ENCODE measurements at regions not wholly inside any gene's neighbourhood (a gene's known extent, or its start where the extent isn't known, plus 50 kb on each side); places are given as distances from the start of the nearest gene placed in this dataset.

- H3K4me3 ChIP-seq (ENCODE audit: low read length) = no peak overlapping the region
- no peak overlapping the region for H3K9ac ChIP-seq (ENCODE audit: low read length)
- H3K27ac ChIP-seq (ENCODE audit: low read depth, low read length) = no peak overlapping the region
- H3K36me3 ChIP-seq (ENCODE audit: control insufficient read depth, insufficient read depth, low read length) = no peaks in the 10 kb centered on the region
- no peaks in the 10 kb centered on the region for H3K27me3 ChIP-seq (ENCODE audit: control insufficient read depth, insufficient read depth, low read length)
- H3K4me1 ChIP-seq (ENCODE audit: control insufficient read depth, insufficient read depth, low read length) = no peaks in the 10 kb centered on the region
Observed at GRCh38 chr6:139951172-139951571, 576.7 kb upstream of the CITED2 start.

- Histone ChIP-seq H3K27ac (ENCODE audit: low read depth, low read length) (no peak overlapping the region), H3K36me3 (ENCODE audit: control insufficient read depth, insufficient read depth, low read length) (no peaks in the 10 kb centered on the region), H3K4me3 (ENCODE audit: low read length) (no peak overlapping the region), H3K9ac (ENCODE audit: low read length) (no peak overlapping the region), H3K4me1 (ENCODE audit: control insufficient read depth, insufficient read depth, low read length) (peaks cover 7% of the 10 kb centered on the region), H3K27me3 (ENCODE audit: control insufficient read depth, insufficient read depth, low read length) (no peaks in the 10 kb centered on the region)
Observed at GRCh38 chr6:139944976-139945375, 570.5 kb upstream of the CITED2 start.

DNA sequence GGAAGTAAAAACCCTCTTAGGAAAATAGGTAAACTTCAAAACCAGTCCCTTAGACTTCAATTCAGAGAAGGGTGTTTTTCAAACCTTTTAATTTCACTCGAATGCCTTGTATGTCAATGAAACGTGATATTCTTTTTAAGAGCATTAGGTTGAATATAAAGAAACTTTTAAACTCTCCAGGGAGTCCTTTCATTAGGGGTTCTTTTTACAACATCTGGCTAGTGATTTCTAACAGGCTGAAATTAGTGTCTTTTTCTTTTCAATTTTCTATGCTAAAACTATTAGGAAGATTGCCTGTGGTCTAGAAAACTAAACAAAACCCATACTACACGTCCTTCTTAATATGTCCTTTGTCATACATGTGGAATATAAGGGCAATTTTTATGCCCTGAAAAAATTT, 569.7 kb upstream of the CITED2 start:
- Histone ChIP-seq H3K4me1 (ENCODE audit: control insufficient read depth, insufficient read depth, low read length) (peaks cover 7% of the 10 kb centered on the region), H3K4me3 (ENCODE audit: low read length) (no peak overlapping the region), H3K27me3 (ENCODE audit: control insufficient read depth, insufficient read depth, low read length) (no peaks in the 10 kb centered on the region), H3K9ac (ENCODE audit: low read length) (no peak overlapping the region), H3K27ac (ENCODE audit: low read depth, low read length) (no peak overlapping the region), H3K36me3 (ENCODE audit: control insufficient read depth, insufficient read depth, low read length) (no peaks in the 10 kb centered on the region)

- Histone ChIP-seq H3K4me1 (ENCODE audit: control insufficient read depth, insufficient read depth, low read length) (peaks cover 7% of the 10 kb centered on the region), H3K9ac (ENCODE audit: low read length) (no peak overlapping the region), H3K27ac (ENCODE audit: low read depth, low read length) (no peak overlapping the region), H3K36me3 (ENCODE audit: control insufficient read depth, insufficient read depth, low read length) (no peaks in the 10 kb centered on the region), H3K27me3 (ENCODE audit: control insufficient read depth, insufficient read depth, low read length) (no peaks in the 10 kb centered on the region), H3K4me3 (ENCODE audit: low read length) (no peak overlapping the region)
Observed at GRCh38 chr6:139943391-139943790, 568.9 kb upstream of the CITED2 start.

- no peak overlapping the region for H3K4me3 ChIP-seq (ENCODE audit: low read length)
- no peaks in the 10 kb centered on the region for H3K36me3 ChIP-seq (ENCODE audit: control insufficient read depth, insufficient read depth, low read length)
- H3K27ac ChIP-seq (ENCODE audit: low read depth, low read length) = no peak overlapping the region
- peaks cover 7% of the 10 kb centered on the region for H3K4me1 ChIP-seq (ENCODE audit: control insufficient read depth, insufficient read depth, low read length)
- no peak overlapping the region for H3K9ac ChIP-seq (ENCODE audit: low read length)
- no peaks in the 10 kb centered on the region for H3K27me3 ChIP-seq (ENCODE audit: control insufficient read depth, insufficient read depth, low read length)
Observed at GRCh38 chr6:139942331-139942730, 567.9 kb upstream of the CITED2 start.

- Histone ChIP-seq H3K9ac (ENCODE audit: low read length) (no peak overlapping the region), H3K4me1 (ENCODE audit: control insufficient read depth, insufficient read depth, low read length) (peaks cover 7% of the 10 kb centered on the region), H3K36me3 (ENCODE audit: control insufficient read depth, insufficient read depth, low read length) (no peaks in the 10 kb centered on the region), H3K27me3 (ENCODE audit: control insufficient read depth, insufficient read depth, low read length) (no peaks in the 10 kb centered on the region), H3K27ac (ENCODE audit: low read depth, low read length) (no peak overlapping the region), H3K4me3 (ENCODE audit: low read length) (no peak overlapping the region)
Observed at GRCh38 chr6:139941826-139942225, 567.4 kb upstream of the CITED2 start.

GRCh38 chr6:139940741-139941729, 566.6 kb upstream of the CITED2 start:
- Histone ChIP-seq H3K9ac (ENCODE audit: low read length) (no peak overlapping the region), H3K36me3 (ENCODE audit: control insufficient read depth, insufficient read depth, low read length) (no peaks in the 10 kb centered on the region), H3K27me3 (ENCODE audit: control insufficient read depth, insufficient read depth, low read length) (no peaks in the 10 kb centered on the region), H3K27ac (ENCODE audit: low read depth, low read length) (no peak overlapping the region), H3K4me1 (ENCODE audit: control insufficient read depth, insufficient read depth, low read length) (peaks cover 7% of the 10 kb centered on the region), H3K4me3 (ENCODE audit: low read length) (no peak overlapping the region)

DNA sequence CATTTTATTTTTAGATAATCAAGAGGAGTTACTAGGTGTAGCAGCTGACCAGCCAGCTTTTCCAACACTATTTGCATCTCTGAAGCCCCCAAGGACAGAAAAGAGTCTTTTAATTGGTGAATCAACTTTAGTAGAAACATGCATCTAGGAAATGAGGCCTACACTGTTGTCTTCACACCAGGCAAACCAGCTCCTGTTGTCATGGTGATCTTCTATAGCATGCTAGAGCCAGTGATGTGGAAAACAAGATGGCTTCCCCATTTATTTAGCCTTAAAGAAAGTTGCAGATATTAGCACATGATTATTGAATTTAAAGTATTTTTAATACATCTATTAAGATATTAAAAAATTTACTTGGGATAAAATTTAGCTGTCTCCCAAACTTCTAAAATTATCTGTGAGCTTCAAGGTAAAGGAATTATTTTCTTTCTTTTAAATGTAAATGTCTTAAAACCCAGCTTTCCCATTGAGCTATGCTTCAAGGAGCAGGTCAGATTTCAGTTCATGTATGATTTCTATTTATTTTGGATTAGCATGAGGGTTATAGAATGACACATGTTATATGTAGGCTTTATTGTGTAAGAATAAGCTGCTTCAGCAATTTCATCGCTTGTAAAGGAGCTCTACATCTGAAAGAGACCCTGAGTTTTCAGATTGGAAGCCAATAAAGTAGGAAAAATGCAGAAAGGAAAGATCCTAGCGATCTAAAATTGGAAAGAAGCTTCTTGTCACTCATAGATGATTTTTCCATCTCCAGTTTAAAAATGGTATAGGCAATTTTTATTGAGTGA, 564.9 kb upstream of the CITED2 start:
- H3K9ac ChIP-seq (ENCODE audit: low read length) = no peak overlapping the region
- no peak overlapping the region for H3K27ac ChIP-seq (ENCODE audit: low read depth, low read length)
- H3K4me3 ChIP-seq (ENCODE audit: low read length) = no peak overlapping the region

GRCh38 chr6:139932671-139933070, 558.2 kb upstream of the CITED2 start:
- Histone ChIP-seq H3K4me1 (ENCODE audit: control insufficient read depth, insufficient read depth, low read length) (no peaks in the 10 kb centered on the region), H3K9ac (ENCODE audit: low read length) (no peak overlapping the region), H3K4me3 (ENCODE audit: low read length) (no peak overlapping the region), H3K27ac (ENCODE audit: low read depth, low read length) (no peak overlapping the region), H3K27me3 (ENCODE audit: control insufficient read depth, insufficient read depth, low read length) (no peaks in the 10 kb centered on the region), H3K36me3 (ENCODE audit: control insufficient read depth, insufficient read depth, low read length) (no peaks in the 10 kb centered on the region)

More for the DNA sequence above, 564.9 kb upstream of the CITED2 start:
- Histone ChIP-seq H3K4me1 (ENCODE audit: control insufficient read depth, insufficient read depth, low read length) (peaks cover 7% of the 10 kb centered on the region), H3K36me3 (ENCODE audit: control insufficient read depth, insufficient read depth, low read length) (no peaks in the 10 kb centered on the region), H3K27me3 (ENCODE audit: control insufficient read depth, insufficient read depth, low read length) (no peaks in the 10 kb centered on the region)

- Histone ChIP-seq H3K27me3 (ENCODE audit: control insufficient read depth, insufficient read depth, low read length) (no peaks in the 10 kb centered on the region), H3K4me3 (ENCODE audit: low read length) (no peak overlapping the region), H3K36me3 (ENCODE audit: control insufficient read depth, insufficient read depth, low read length) (no peaks in the 10 kb centered on the region), H3K27ac (ENCODE audit: low read depth, low read length) (no peak overlapping the region), H3K9ac (ENCODE audit: low read length) (no peak overlapping the region), H3K4me1 (ENCODE audit: control insufficient read depth, insufficient read depth, low read length) (no peaks in the 10 kb centered on the region)
Observed at GRCh38 chr6:139931747-139932146, 557.3 kb upstream of the CITED2 start.

DNA sequence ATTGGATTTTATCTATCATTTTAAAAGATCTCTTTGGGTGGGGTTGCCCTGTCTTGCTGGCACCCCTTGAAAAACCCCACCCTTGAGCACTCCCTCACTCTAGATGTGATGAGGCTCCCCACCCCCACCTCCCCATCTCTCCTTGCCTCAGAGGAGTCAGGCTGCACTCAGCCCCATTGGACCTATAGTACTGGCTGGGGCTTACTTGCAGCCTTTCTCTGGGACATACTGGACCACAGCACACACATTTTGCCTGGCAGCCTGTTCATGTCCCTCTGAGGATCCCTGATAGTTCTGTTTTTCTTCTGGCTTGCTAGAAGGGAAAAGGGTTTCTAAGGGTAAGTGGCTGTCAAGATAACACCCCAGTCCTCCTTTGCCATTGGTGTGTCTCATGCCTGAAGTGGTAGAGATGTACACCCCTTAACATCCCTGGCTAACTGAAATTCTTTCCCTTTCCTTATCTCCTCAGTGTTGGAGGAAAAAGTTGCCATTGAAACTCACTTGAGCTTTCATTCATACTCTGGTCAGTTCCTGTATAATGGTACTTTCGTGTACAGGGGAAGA, 553.4 kb upstream of the CITED2 start:
- Histone ChIP-seq H3K36me3 (ENCODE audit: control insufficient read depth, insufficient read depth, low read length) (no peaks in the 10 kb centered on the region), H3K4me1 (ENCODE audit: control insufficient read depth, insufficient read depth, low read length) (no peaks in the 10 kb centered on the region), H3K4me3 (ENCODE audit: low read length) (no peak overlapping the region), H3K27ac (ENCODE audit: low read depth, low read length) (no peak overlapping the region), H3K27me3 (ENCODE audit: control insufficient read depth, insufficient read depth, low read length) (no peaks in the 10 kb centered on the region), H3K9ac (ENCODE audit: low read length) (no peak overlapping the region)

DNA sequence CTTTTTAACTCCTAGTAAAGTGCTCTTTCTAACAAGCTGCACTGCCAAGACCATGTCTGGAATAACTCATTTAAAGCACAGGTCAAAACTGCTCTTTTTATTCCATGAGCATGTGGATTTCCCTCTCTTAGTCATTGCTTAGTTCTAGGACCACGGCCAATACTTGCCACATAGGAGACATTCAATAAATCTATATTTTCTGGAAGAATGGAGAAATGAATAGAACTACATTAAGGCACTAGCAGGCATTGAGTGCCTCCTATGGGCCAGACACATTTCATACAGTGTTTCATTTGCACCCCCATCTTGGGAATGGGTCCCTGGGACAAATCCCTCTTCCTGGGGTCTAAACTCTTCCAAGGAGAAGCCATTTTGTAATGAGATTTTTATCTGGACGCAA, 552.8 kb upstream of the CITED2 start:
- no peaks in the 10 kb centered on the region for H3K27me3 ChIP-seq (ENCODE audit: control insufficient read depth, insufficient read depth, low read length)
- no peaks in the 10 kb centered on the region for H3K4me1 ChIP-seq (ENCODE audit: control insufficient read depth, insufficient read depth, low read length)
- no peak overlapping the region for H3K27ac ChIP-seq (ENCODE audit: low read depth, low read length)
- H3K4me3 ChIP-seq (ENCODE audit: low read length) = no peak overlapping the region
- no peaks in the 10 kb centered on the region for H3K36me3 ChIP-seq (ENCODE audit: control insufficient read depth, insufficient read depth, low read length)
- no peak overlapping the region for H3K9ac ChIP-seq (ENCODE audit: low read length)

Measured in rectal smooth muscle tissue (tissue), 1 donor.